KMS-11 (cell line): ENCODE measurements at regions not wholly inside any gene's neighbourhood (a gene's known extent, or its start where the extent isn't known, plus 50 kb on each side); places are given as distances from the start of the nearest gene placed in this dataset.

Experiments
- H2AFZ ChIP-seq: fragments of 200-600 bp; sonication (generic); 2 replicates; pipeline ENCODE4 v1.6.1; 2016; ENCODE audit warnings: antibody characterized with exemption, mixed run types, low read depth
- H3K27ac ChIP-seq: fragments of 200-600 bp; sonication (generic); 2 replicates; pipeline ENCODE4 v1.6.1; 2016; ENCODE audit warnings: mild to moderate bottlenecking, mixed run types
- H3K27me3 ChIP-seq: fragments of 200-600 bp; sonication (generic); 2 replicates; pipeline ENCODE4 v1.6.1; 2017; ENCODE audit warnings: mild to moderate bottlenecking, low read depth, mixed run types, moderate library complexity; ENCODE audit not compliant: insufficient read depth
- H3K36me3 ChIP-seq: fragments of 200-600 bp; sonication (generic); 2 replicates; pipeline ENCODE4 v1.6.1; 2017; ENCODE audit warnings: mild to moderate bottlenecking, mixed run types; ENCODE audit not compliant: insufficient read depth
- H3K4me1 ChIP-seq: fragments of 200-600 bp; sonication (generic); 2 replicates; pipeline ENCODE4 v1.6.1; 2016; ENCODE audit warnings: mild to moderate bottlenecking, low read depth, mixed run types; ENCODE audit not compliant: poor library complexity, severe bottlenecking
- H3K4me2 ChIP-seq: fragments of 200-600 bp; sonication (generic); 2 replicates; pipeline ENCODE4 v1.7.0; 2016; ENCODE audit warnings: mild to moderate bottlenecking, mixed run types
- H3K4me3 ChIP-seq: fragments of 200-600 bp; sonication (generic); IDR thresholded peaks from 2 replicates; pipeline ENCODE4 v1.6.1; 2017; ENCODE audit warnings: low read depth, low read length, mixed read lengths; ENCODE audit not compliant: insufficient read depth
- H3K79me2 ChIP-seq: fragments of 200-600 bp; sonication (generic); 2 replicates; pipeline ENCODE4 v1.6.1; 2016; ENCODE audit warnings: low read depth, mixed run types; ENCODE audit not compliant: insufficient read depth
- H3K9ac ChIP-seq: fragments of 200-600 bp; sonication (generic); 2 replicates; pipeline ENCODE4 v1.6.1; 2016; ENCODE audit warnings: mild to moderate bottlenecking, mixed run types
- H4K20me1 ChIP-seq: fragments of 200-600 bp; sonication (generic); 2 replicates; pipeline ENCODE4 v1.6.1; 2016; ENCODE audit warnings: mild to moderate bottlenecking, mixed run types; ENCODE audit not compliant: insufficient read depth
- CTCF ChIP-seq: fragments of 200-600 bp; sonication (generic); conservative IDR thresholded peaks from 2 replicates; pipeline ENCODE4 v1.6.1; 2017; ENCODE audit warnings: low read depth, mild to moderate bottlenecking, antibody characterized with exemption, low read length, moderate library complexity, mixed read lengths

GRCh38 chr7:95684505-95684904 lies 87.8 kb upstream of the DYNC1I1 start:
- Histone ChIP-seq H3K9ac (no peak overlapping the region), H3K27me3 (no peaks in the 10 kb centered on the region), H4K20me1 (no peaks in the 10 kb centered on the region), H2AFZ (no peak overlapping the region), H3K4me3 (no peak overlapping the region), H3K4me2 (no peak overlapping the region), H3K79me2 (no peaks in the 10 kb centered on the region), H3K4me1 (no peaks in the 10 kb centered on the region), H3K27ac (no peak overlapping the region), H3K36me3 (no peaks in the 10 kb centered on the region)
- no peak for TF ChIP-seq CTCF

GRCh38 chr7:95684037-95684436 lies 87.7 kb upstream of the PDK4 start:
- Histone ChIP-seq H2AFZ (no peak overlapping the region), H3K9ac (no peak overlapping the region), H4K20me1 (no peaks in the 10 kb centered on the region), H3K4me2 (no peak overlapping the region), H3K4me1 (no peaks in the 10 kb centered on the region), H3K36me3 (no peaks in the 10 kb centered on the region), H3K27me3 (no peaks in the 10 kb centered on the region), H3K79me2 (no peaks in the 10 kb centered on the region), H3K27ac (no peak overlapping the region), H3K4me3 (no peak overlapping the region)
- no peak for TF ChIP-seq CTCF

GRCh38 chr7:95682913-95683312 lies 86.6 kb upstream of the PDK4 start:
- Histone ChIP-seq H3K79me2 (no peaks in the 10 kb centered on the region), H2AFZ (no peak overlapping the region), H3K36me3 (no peaks in the 10 kb centered on the region), H3K4me3 (no peak overlapping the region), H3K9ac (no peak overlapping the region), H3K4me2 (no peak overlapping the region), H4K20me1 (no peaks in the 10 kb centered on the region), H3K4me1 (no peaks in the 10 kb centered on the region), H3K27ac (no peak overlapping the region), H3K27me3 (no peaks in the 10 kb centered on the region)
- TF ChIP-seq CTCF = no peak

- no peak overlapping the region for H3K4me3 ChIP-seq
- TF ChIP-seq CTCF = no peak
- no peak overlapping the region for H3K27ac ChIP-seq
- no peaks in the 10 kb centered on the region for H3K79me2 ChIP-seq
- H2AFZ ChIP-seq = no peak overlapping the region
- H3K4me2 ChIP-seq = no peak overlapping the region
- no peaks in the 10 kb centered on the region for H3K36me3 ChIP-seq
- H3K27me3 ChIP-seq = no peaks in the 10 kb centered on the region
- no peaks in the 10 kb centered on the region for H3K4me1 ChIP-seq
- H4K20me1 ChIP-seq = no peaks in the 10 kb centered on the region
- no peak overlapping the region for H3K9ac ChIP-seq
Observed at GRCh38 chr7:95676691-95677090, 80.4 kb upstream of the PDK4 start.

GRCh38 chr7:95675632-95676031 lies 79.3 kb upstream of the PDK4 start:
- Histone ChIP-seq H3K4me1 (no peaks in the 10 kb centered on the region), H3K27me3 (no peaks in the 10 kb centered on the region), H3K36me3 (no peaks in the 10 kb centered on the region), H3K4me3 (no peak overlapping the region), H3K4me2 (no peak overlapping the region), H3K79me2 (no peaks in the 10 kb centered on the region), H3K9ac (no peak overlapping the region), H2AFZ (no peak overlapping the region), H4K20me1 (no peaks in the 10 kb centered on the region), H3K27ac (no peak overlapping the region)
- no peak for TF ChIP-seq CTCF
